Vagina (tissue), 2 donors: ENCODE measurements at regions not wholly inside any gene's neighbourhood (a gene's known extent, or its start where the extent isn't known, plus 50 kb on each side); places are given as distances from the start of the nearest gene placed in this dataset.

ENCODE experiments used
- DNase-seq, 2 donors: peaks; one replicate each; pipeline ENCODE4 v3.0.0-alpha.2; 2017; ENCODE audit errors: extremely low spot score in 2 of 2
- H3K27ac ChIP-seq: fragments of 200-600 bp; sonication (generic); one replicate; pipeline ENCODE4 v1.5.1; 2019
- H3K27me3 ChIP-seq: fragments of 200-600 bp; sonication (generic); one replicate; pipeline ENCODE4 v1.5.1; 2019
- H3K36me3 ChIP-seq, 2 donors: fragments of 200-600 bp; sonication (generic); one replicate each; pipeline ENCODE4 v1.5.1; 2017 to 2019
- H3K4me1 ChIP-seq: fragments of 200-600 bp; sonication (generic); one replicate; pipeline ENCODE4 v1.5.1; 2019
- H3K4me3 ChIP-seq, 2 donors: fragments of 200-600 bp; sonication (generic); 1 replicate in 1 of 2; 2 replicates in 1 of 2; pipeline ENCODE4 v1.5.1; 2016 to 2019
- H3K9me3 ChIP-seq: fragments of 200-600 bp; sonication (generic); one replicate; pipeline ENCODE4 v1.5.1; 2019
- CTCF ChIP-seq, 3 experiments: fragments of 450-650 bp in 2 of 3; fragments of 200-600 bp in 1 of 3; sonication (generic) in 1 of 3; IDR thresholded peaks; one replicate each; pipeline ENCODE4 v1.5.1; 2017 to 2019; ENCODE audit warnings: antibody characterized with exemption in 3 of 3, mild to moderate bottlenecking in 2 of 3, moderate library complexity in 2 of 3
- POLR2A ChIP-seq, 2 donors: fragments of 450-650 bp; IDR thresholded peaks; one replicate each; pipeline ENCODE4 v1.6.1; 2017; ENCODE audit warnings: antibody characterized with exemption in 2 of 2, mild to moderate bottlenecking in 2 of 2, moderate library complexity in 2 of 2
- POLR2AphosphoS5 ChIP-seq, 2 donors: sonication (generic); formaldehyde crosslinking; IDR thresholded peaks; one replicate each; pipeline ENCODE4 v1.9.0; 2017; ENCODE audit warnings: antibody characterized with exemption in 2 of 2, mild to moderate bottlenecking in 2 of 2, low read depth in 1 of 2; ENCODE audit not compliant: insufficient read depth in 1 of 2
- intact Hi-C: fragments of 100-400 bp; cut with DNase I; formaldehyde crosslinking; loops from one replicate; pipeline ENCODE4 v1.15.1; 2023

- H3K4me1 ChIP-seq = no peaks in the 10 kb centered on the region
- intact Hi-C loops = no loop called here
- no peak for TF ChIP-seq CTCF (IDR thresholded peaks at IDR 0.05)
- no peak for TF ChIP-seq POLR2AphosphoS5 (IDR thresholded peaks at IDR 0.05; ENCODE audit: insufficient read depth in 1 of 2, low read depth in 1 of 2)
- no peak for TF ChIP-seq POLR2A (IDR thresholded peaks at IDR 0.05)
- H3K9me3 ChIP-seq = no peaks in the 10 kb centered on the region
- no peaks in the 10 kb centered on the region for H3K36me3 ChIP-seq
- no peak for DNase-seq
- H3K27ac ChIP-seq = no peak overlapping the region
- H3K27me3 ChIP-seq = no peaks in the 10 kb centered on the region
- H3K4me3 ChIP-seq = no peak overlapping the region
Observed at GRCh38 chr22:49655168-49655812, 172.4 kb downstream of the BRD1 start.

GRCh38 chr22:49650336-49651241, 177.1 kb downstream of the BRD1 start:
- no peaks in the 10 kb centered on the region for H3K9me3 ChIP-seq
- TF ChIP-seq POLR2AphosphoS5 (IDR thresholded peaks at IDR 0.05; ENCODE audit: insufficient read depth in 1 of 2, low read depth in 1 of 2) = no peak
- TF ChIP-seq POLR2A (IDR thresholded peaks at IDR 0.05) = no peak
- no peak for TF ChIP-seq CTCF (IDR thresholded peaks at IDR 0.05)
- no peak overlapping the region for H3K4me3 ChIP-seq
- intact Hi-C loops = no loop called here
- H3K36me3 ChIP-seq = no peaks in the 10 kb centered on the region
- no peak overlapping the region for H3K27ac ChIP-seq
- H3K27me3 ChIP-seq = no peaks in the 10 kb centered on the region
- H3K4me1 ChIP-seq = no peaks in the 10 kb centered on the region
- no peak for DNase-seq

- Histone ChIP-seq H3K27ac (no peak overlapping the region), H3K4me1 (no peaks in the 10 kb centered on the region), H3K4me3 (no peak overlapping the region), H3K9me3 (no peaks in the 10 kb centered on the region), H3K27me3 (no peaks in the 10 kb centered on the region), H3K36me3 (no peaks in the 10 kb centered on the region)
- intact Hi-C loops = no loop called here
- no peak for DNase-seq
- TF ChIP-seq CTCF (IDR thresholded peaks at IDR 0.05) = no peak
- no peak for TF ChIP-seq POLR2AphosphoS5 (IDR thresholded peaks at IDR 0.05; ENCODE audit: insufficient read depth in 1 of 2, low read depth in 1 of 2)
- no peak for TF ChIP-seq POLR2A (IDR thresholded peaks at IDR 0.05)
Observed at GRCh38 chr22:49649166-49650068, 178.3 kb downstream of the BRD1 start.

- H3K36me3 ChIP-seq = no peaks in the 10 kb centered on the region
- no peak for TF ChIP-seq POLR2A (IDR thresholded peaks at IDR 0.05)
- TF ChIP-seq CTCF (IDR thresholded peaks at IDR 0.05) = no peak
- no peak for TF ChIP-seq POLR2AphosphoS5 (IDR thresholded peaks at IDR 0.05; ENCODE audit: insufficient read depth in 1 of 2, low read depth in 1 of 2)
- intact Hi-C loops = no loop called here
- H3K4me3 ChIP-seq = no peak overlapping the region
- no peaks in the 10 kb centered on the region for H3K9me3 ChIP-seq
- H3K27ac ChIP-seq = no peak overlapping the region
- no peaks in the 10 kb centered on the region for H3K4me1 ChIP-seq
- no peak for DNase-seq
- H3K27me3 ChIP-seq = no peaks in the 10 kb centered on the region
Observed at GRCh38 chr22:49648053-49648452, 179.6 kb downstream of the BRD1 start.
